ENCODE measurements at regions not wholly inside any gene's neighbourhood (a gene's known extent, or its start where the extent isn't known, plus 50 kb on each side); places are given as distances from the start of the nearest gene placed in this dataset.

GRCh38 chr10:130751106-130751840, 560.2 kb downstream of the TCERG1L start:
- FAIRE-seq, result no peak

- no peak for FAIRE-seq
Observed at GRCh38 chr10:130751851-130752250, 559.7 kb downstream of the TCERG1L start.

- no peak for FAIRE-seq
Observed at GRCh38 chr10:130756651-130757050, 554.9 kb downstream of the TCERG1L start.

- FAIRE-seq, result no peak
Observed at GRCh38 chr10:130757271-130757670, 554.2 kb downstream of the TCERG1L start.

GRCh38 chr10:130757821-130758489, 553.6 kb downstream of the TCERG1L start:
- FAIRE-seq, result no peak

GRCh38 chr10:130758529-130758928, 553.0 kb downstream of the TCERG1L start:
- FAIRE-seq, result no peak

GRCh38 chr10:130761032-130761575, 550.4 kb downstream of the TCERG1L start:
- FAIRE-seq, result no peak

GRCh38 chr10:130761788-130762301, 549.7 kb downstream of the TCERG1L start:
- FAIRE-seq, result no peak

- no peak for FAIRE-seq
Observed at GRCh38 chr10:130762491-130762890, 549.0 kb downstream of the TCERG1L start.

GRCh38 chr10:130763071-130763470, 548.5 kb downstream of the TCERG1L start:
- no peak for FAIRE-seq

- no peak for FAIRE-seq
Observed at GRCh38 chr10:130763491-130763890, 548.0 kb downstream of the TCERG1L start.

- FAIRE-seq, result no peak
Observed at GRCh38 chr10:130764651-130765050, 546.9 kb downstream of the TCERG1L start.

- no peak for FAIRE-seq
Observed at GRCh38 chr10:130766071-130766470, 545.5 kb downstream of the TCERG1L start.

- no peak for FAIRE-seq
Observed at GRCh38 chr10:130767116-130767730, 544.3 kb downstream of the TCERG1L start.

- FAIRE-seq, result no peak
Observed at GRCh38 chr10:130769146-130770017, 542.1 kb downstream of the TCERG1L start.

- no peak for FAIRE-seq
Observed at GRCh38 chr10:130770018-130770630, 541.4 kb downstream of the TCERG1L start.

GRCh38 chr10:130771491-130771946, 540.0 kb downstream of the TCERG1L start:
- FAIRE-seq, result no peak

- FAIRE-seq, result no peak
Observed at GRCh38 chr10:130772056-130772455, 539.5 kb downstream of the TCERG1L start.

GRCh38 chr10:130772676-130773075, 538.8 kb downstream of the TCERG1L start:
- FAIRE-seq, result no peak

- FAIRE-seq, result no peak
Observed at GRCh38 chr10:130773941-130774340, 537.6 kb downstream of the TCERG1L start.

- no peak for FAIRE-seq
Observed at GRCh38 chr10:130774871-130775270, 536.6 kb downstream of the TCERG1L start.

- FAIRE-seq, result no peak
Observed at GRCh38 chr10:130775311-130775710, 536.2 kb downstream of the TCERG1L start.
